K562 (cell line): ENCODE measurements at regions not wholly inside any gene's neighbourhood (a gene's known extent, or its start where the extent isn't known, plus 50 kb on each side); places are given as distances from the start of the nearest gene placed in this dataset.

Experiments
- BCLAF1 ChIP-seq, 2 experiments: fragments of 450-650 bp in 1 of 2; IDR thresholded peaks; 2 replicates each; pipeline ENCODE4 v1.6.1; 2011 to 2017; ENCODE audit warnings: low read depth in 2 of 2, antibody characterized with exemption in 1 of 2, borderline replicate concordance in 1 of 2, low read length in 1 of 2, mild to moderate bottlenecking in 1 of 2, mixed read lengths in 1 of 2; ENCODE audit not compliant: control insufficient read depth in 1 of 2
- CUX1 ChIP-seq: fragments of 200-800 bp; sonication (Bioruptor generic); IDR thresholded peaks from 2 replicates; pipeline ENCODE4 v1.6.1; 2016; ENCODE audit warnings: missing genetic modification characterization, missing compliant biosample characterization
- EWSR1 ChIP-seq: fragments of 450-650 bp; IDR thresholded peaks from 2 replicates; pipeline ENCODE4 v1.6.1; 2018; ENCODE audit warnings: borderline replicate concordance, mild to moderate bottlenecking, low read depth, moderate library complexity; ENCODE audit not compliant: partially characterized antibody
- THRAP3 ChIP-seq: fragments of 450-650 bp; IDR thresholded peaks from 2 replicates; pipeline ENCODE4 v1.6.1; 2016; ENCODE audit warnings: mild to moderate bottlenecking, inconsistent platforms, borderline replicate concordance
- ZC3H4 ChIP-seq: sonication (generic); formaldehyde crosslinking; IDR thresholded peaks from 2 replicates; pipeline ENCODE4 v1.9.0; 2021; ENCODE audit warnings: missing genetic modification reagents, borderline replicate concordance
- ZHX1 ChIP-seq: fragments of 150-350 bp; conservative IDR thresholded peaks from 2 replicates; pipeline ENCODE4 v1.6.1; 2014; ENCODE audit warnings: low read length
- ZNF3 ChIP-seq: fragments of 250-450 bp; sonication (Bioruptor Pico); IDR thresholded peaks from 2 replicates; pipeline ENCODE4 v1.5.0; 2021; ENCODE audit warnings: mild to moderate bottlenecking, moderate library complexity
- ZSCAN32 ChIP-seq: fragments of 450-650 bp; formaldehyde crosslinking; IDR thresholded peaks from 2 replicates; pipeline ENCODE4 v1.4.0; 2020; ENCODE audit warnings: mild to moderate bottlenecking, moderate library complexity

- no peak for TF ChIP-seq BCLAF1 (IDR thresholded peaks at IDR 0.05; ENCODE audit: borderline replicate concordance in 1 of 2, control insufficient read depth in 1 of 2, low read depth in 2 of 2, low read length in 1 of 2)
- TF ChIP-seq ZC3H4: no peak
- no peak for TF ChIP-seq ZHX1
- TF ChIP-seq ZNF3 (CRISPR knock-in tag): no peak
- TF ChIP-seq ZSCAN32 (CRISPR knock-in tag): no peak
- TF ChIP-seq CUX1: no peak
- no peak for TF ChIP-seq EWSR1
- TF ChIP-seq THRAP3: no peak
Observed at GRCh38 chr5:60368100-60368499, 331.9 kb downstream of the DEPDC1B start (continued).
